K562 (cell line): ENCODE measurements at regions not wholly inside any gene's neighbourhood (a gene's known extent, or its start where the extent isn't known, plus 50 kb on each side); places are given as distances from the start of the nearest gene placed in this dataset.

ENCODE experiments used
- ETS2 ChIP-seq: IDR thresholded peaks from 2 replicates; pipeline ENCODE4 v1.6.1; 2016; ENCODE audit warnings: borderline replicate concordance, missing genetic modification characterization, mild to moderate bottlenecking, moderate library complexity, missing compliant biosample characterization; ENCODE audit not compliant: poor library complexity, severe bottlenecking
- GABPA ChIP-seq: fragments of 200-800 bp; sonication (Bioruptor generic); conservative IDR thresholded peaks from 2 replicates; pipeline ENCODE4 v1.6.1; 2016; ENCODE audit warnings: low read depth, missing genetic modification characterization, missing compliant biosample characterization
- HDAC2 ChIP-seq: fragments of 450-650 bp; IDR thresholded peaks from 2 replicates; pipeline ENCODE4 v1.6.1; 2016; ENCODE audit warnings: mild to moderate bottlenecking
- MTA2 ChIP-seq: fragments of 450-650 bp; IDR thresholded peaks from 2 replicates; pipeline ENCODE4 v1.6.1; 2016; ENCODE audit warnings: low read depth
- NFE2 ChIP-seq: IDR thresholded peaks from 2 replicates; pipeline ENCODE4 v1.6.1; 2014; ENCODE audit warnings: antibody characterized with exemption, low read depth
- SAP30 ChIP-seq: fragments of 200-600 bp; sonication (generic); IDR thresholded peaks from 2 replicates; pipeline ENCODE4 v1.6.1; 2012; ENCODE audit warnings: borderline replicate concordance, low read depth, mild to moderate bottlenecking, moderate library complexity, low read length, control low read depth, inconsistent platforms; ENCODE audit not compliant: insufficient read depth, poor library complexity, severe bottlenecking
- ZBTB34 ChIP-seq: fragments of 250-450 bp; sonication (Bioruptor Pico); IDR thresholded peaks from 2 replicates; pipeline ENCODE4 v1.8.0; 2021; ENCODE audit warnings: mild to moderate bottlenecking, moderate library complexity
- ZBTB7A ChIP-seq: IDR thresholded peaks from 2 replicates; pipeline ENCODE4 v1.6.1; 2011; ENCODE audit warnings: low read depth, mild to moderate bottlenecking, low read length, moderate library complexity, borderline replicate concordance; ENCODE audit not compliant: control insufficient read depth
- ZNF583 ChIP-seq: fragments of 250-450 bp; sonication (Bioruptor Pico); IDR thresholded peaks from 2 replicates; pipeline ENCODE4 v1.4.0; 2020
- ZNF780A ChIP-seq: fragments of 250-450 bp; sonication (Bioruptor Pico); IDR thresholded peaks from 2 replicates; pipeline ENCODE4 v1.5.0; 2021; ENCODE audit warnings: mild to moderate bottlenecking
- TF ChIP-seq, protein P1 (sequence below): sonication (generic); formaldehyde crosslinking; IDR thresholded peaks from 2 replicates; pipeline ENCODE4 v1.8.0; 2022; ENCODE audit warnings: mild to moderate bottlenecking, missing genetic modification reagents, borderline replicate concordance
- TF ChIP-seq, protein P2 (sequence below): fragments of 450-650 bp; formaldehyde crosslinking; IDR thresholded peaks from 2 replicates; pipeline ENCODE4 v1.4.0; 2020; ENCODE audit warnings: mild to moderate bottlenecking, moderate library complexity

- TF ChIP-seq, protein P1, sequence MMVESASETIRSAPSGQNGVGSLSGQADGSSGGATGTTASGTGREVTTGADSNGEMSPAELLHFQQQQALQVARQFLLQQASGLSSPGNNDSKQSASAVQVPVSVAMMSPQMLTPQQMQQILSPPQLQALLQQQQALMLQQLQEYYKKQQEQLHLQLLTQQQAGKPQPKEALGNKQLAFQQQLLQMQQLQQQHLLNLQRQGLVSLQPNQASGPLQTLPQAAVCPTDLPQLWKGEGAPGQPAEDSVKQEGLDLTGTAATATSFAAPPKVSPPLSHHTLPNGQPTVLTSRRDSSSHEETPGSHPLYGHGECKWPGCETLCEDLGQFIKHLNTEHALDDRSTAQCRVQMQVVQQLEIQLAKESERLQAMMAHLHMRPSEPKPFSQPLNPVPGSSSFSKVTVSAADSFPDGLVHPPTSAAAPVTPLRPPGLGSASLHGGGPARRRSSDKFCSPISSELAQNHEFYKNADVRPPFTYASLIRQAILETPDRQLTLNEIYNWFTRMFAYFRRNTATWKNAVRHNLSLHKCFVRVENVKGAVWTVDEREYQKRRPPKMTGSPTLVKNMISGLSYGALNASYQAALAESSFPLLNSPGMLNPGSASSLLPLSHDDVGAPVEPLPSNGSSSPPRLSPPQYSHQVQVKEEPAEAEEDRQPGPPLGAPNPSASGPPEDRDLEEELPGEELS (CRISPR knock-in tag): no peak
- TF ChIP-seq ETS2 (tag): no peak
- no peak for TF ChIP-seq SAP30
- TF ChIP-seq MTA2: no peak
- no peak for TF ChIP-seq GABPA (tag)
- TF ChIP-seq NFE2: no peak
- TF ChIP-seq ZBTB34 (CRISPR knock-in tag): no peak
- no peak for TF ChIP-seq ZNF583
- TF ChIP-seq HDAC2: no peak
- no peak for TF ChIP-seq ZNF780A
- TF ChIP-seq, protein P2, sequence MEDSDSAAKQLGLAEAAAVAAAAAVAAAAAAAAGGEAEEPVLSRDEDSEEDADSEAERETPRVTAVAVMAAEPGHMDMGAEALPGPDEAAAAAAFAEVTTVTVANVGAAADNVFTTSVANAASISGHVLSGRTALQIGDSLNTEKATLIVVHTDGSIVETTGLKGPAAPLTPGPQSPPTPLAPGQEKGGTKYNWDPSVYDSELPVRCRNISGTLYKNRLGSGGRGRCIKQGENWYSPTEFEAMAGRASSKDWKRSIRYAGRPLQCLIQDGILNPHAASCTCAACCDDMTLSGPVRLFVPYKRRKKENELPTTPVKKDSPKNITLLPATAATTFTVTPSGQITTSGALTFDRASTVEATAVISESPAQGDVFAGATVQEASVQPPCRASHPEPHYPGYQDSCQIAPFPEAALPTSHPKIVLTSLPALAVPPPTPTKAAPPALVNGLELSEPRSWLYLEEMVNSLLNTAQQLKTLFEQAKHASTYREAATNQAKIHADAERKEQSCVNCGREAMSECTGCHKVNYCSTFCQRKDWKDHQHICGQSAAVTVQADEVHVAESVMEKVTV (CRISPR knock-in tag): no peak
- no peak for TF ChIP-seq ZBTB7A
Measured at GRCh38 chr1:208433971-208434370, 189.8 kb upstream of the PLXNA2 start (continued).
